Activated CD8-positive, alpha-beta T cell treated with anti-CD3 and anti-CD28 coated beads for 36 hours (primary cell): ENCODE measurements at regions not wholly inside any gene's neighbourhood (a gene's known extent, or its start where the extent isn't known, plus 50 kb on each side); places are given as distances from the start of the nearest gene placed in this dataset.

ENCODE experiments used
- ATAC-seq: fragments of 200-7000 bp; cut with Tn5 transposase; one replicate; pipeline ENCODE4 v1.10.0; 2021; ENCODE audit warnings: mild to moderate bottlenecking, moderate library complexity
- CTCF ChIA-PET: fragments of 350-600 bp; sonication (Branson Sonifier 250); formaldehyde crosslinking; loops from one replicate; lab custom pipeline; 2021; ENCODE audit warnings: antibody characterized with exemption; lab: Charles Lee
- POLR2A ChIA-PET: fragments of 350-600 bp; sonication (Branson Sonifier 250); formaldehyde crosslinking; loops from one replicate; lab custom pipeline; 2021; ENCODE audit warnings: antibody characterized with exemption; lab: Charles Lee
- DNase-seq: peaks from one replicate; pipeline ENCODE4 v3.0.0-alpha.2; 2020
- H3K27ac Mint-ChIP-seq: one replicate; pipeline ENCODE4 v1.8.0; 2021; ENCODE audit warnings: mild to moderate bottlenecking, mixed read lengths
- H3K27me3 Mint-ChIP-seq: one replicate; pipeline ENCODE4 v1.8.0; 2021; ENCODE audit warnings: mixed read lengths
- H3K36me3 Mint-ChIP-seq: one replicate; pipeline ENCODE4 v1.8.0; 2021; ENCODE audit warnings: low read depth, mixed read lengths
- H3K4me1 Mint-ChIP-seq: one replicate; pipeline ENCODE4 v1.8.0; 2021; ENCODE audit warnings: low read depth, mixed read lengths
- H3K4me3 Mint-ChIP-seq: one replicate; pipeline ENCODE4 v1.8.0; 2021; ENCODE audit warnings: mild to moderate bottlenecking, moderate library complexity, mixed read lengths
- H3K9me3 Mint-ChIP-seq: one replicate; pipeline ENCODE4 v1.8.0; 2021; ENCODE audit warnings: mixed read lengths
- CTCF ChIP-seq: fragments of 200-600 bp; IDR thresholded peaks from one replicate; pipeline ENCODE4 v1.8.0; 2022; ENCODE audit warnings: antibody characterized with exemption, mild to moderate bottlenecking
- intact Hi-C: fragments of 100-400 bp; cut with micrococcal nuclease; formaldehyde crosslinking; loops from one replicate; pipeline ENCODE4 v1.10.0; 2022

GRCh38 chr14:99331811-99332210 lies 59.8 kb upstream of the BCL11B start:
- H3K9me3 Mint-ChIP-seq: no peaks in the 10 kb centered on the region
- intact Hi-C loops: no loop called here
- H3K36me3 Mint-ChIP-seq: no peaks in the 10 kb centered on the region
- H3K4me1 Mint-ChIP-seq: no peaks in the 10 kb centered on the region
- ChIA-PET POLR2A (no interaction called here), CTCF (no interaction called here)
- no peak overlapping the region for H3K4me3 Mint-ChIP-seq
- DNase-seq: no peak
- H3K27me3 Mint-ChIP-seq: peaks cover 3% of the 10 kb centered on the region
- no peak for ATAC-seq
- no peak for TF ChIP-seq CTCF
- no peak overlapping the region for H3K27ac Mint-ChIP-seq

- ChIA-PET POLR2A (interaction anchor here (0.6 kb wide), 1 partner anchor 1606 kb away, joined by 3 read pairs; no protein-coding TSS in a partner anchor), CTCF (interaction anchor here (0.8 kb wide), 1 partner anchor 11 kb away, joined by 3 read pairs; no protein-coding TSS in a partner anchor)
- ATAC-seq: no peak
- intact Hi-C loops: no loop called here
- TF ChIP-seq CTCF: no peak
- Mint-ChIP-seq H3K4me1 (no peaks in the 10 kb centered on the region), H3K36me3 (no peaks in the 10 kb centered on the region), H3K27ac (no peak overlapping the region), H3K9me3 (no peaks in the 10 kb centered on the region), H3K27me3 (peaks cover 3% of the 10 kb centered on the region), H3K4me3 (no peak overlapping the region)
- no peak for DNase-seq
Observed at GRCh38 chr14:99330316-99331240, 58.6 kb upstream of the BCL11B start.

DNA sequence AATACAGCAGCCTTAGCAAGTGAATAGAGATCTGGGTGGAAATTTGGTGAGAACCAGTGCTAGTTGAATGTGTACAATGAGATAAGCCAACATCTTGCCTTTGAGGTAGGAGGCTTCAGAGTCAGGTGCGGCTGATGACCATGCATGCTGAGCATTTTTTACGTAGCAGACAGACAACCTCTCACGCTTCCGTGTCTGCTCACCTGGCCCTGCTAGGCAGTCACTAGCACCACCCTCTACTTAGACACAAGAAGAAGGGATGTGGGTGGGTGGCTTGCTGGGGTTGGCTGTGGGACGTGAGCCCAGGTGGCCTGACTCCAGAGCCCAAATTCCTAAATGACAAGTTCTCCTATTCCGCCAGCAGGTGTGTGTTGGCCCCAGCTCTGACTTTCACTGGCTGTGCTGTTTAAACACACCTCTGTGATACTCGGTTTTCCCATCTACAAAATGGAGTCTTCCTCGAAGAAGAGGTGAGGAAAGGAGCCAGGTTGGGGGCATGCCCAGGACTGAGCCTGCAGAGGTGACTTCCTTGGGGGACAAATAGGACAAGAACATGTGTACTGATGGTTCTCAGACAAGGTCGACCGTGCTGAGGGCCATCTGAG lies 57.8 kb upstream of the BCL11B start:
- H3K27me3 Mint-ChIP-seq: peaks cover 3% of the 10 kb centered on the region
- ChIA-PET POLR2A (interaction anchor here (0.6 kb wide), 1 partner anchor 1605 kb away, joined by 3 read pairs; no protein-coding TSS in a partner anchor), CTCF (interaction anchor here (0.8 kb wide), 1 partner anchor 10 kb away, joined by 3 read pairs; no protein-coding TSS in a partner anchor)
- no peaks in the 10 kb centered on the region for H3K4me1 Mint-ChIP-seq
- H3K9me3 Mint-ChIP-seq: no peaks in the 10 kb centered on the region
- intact Hi-C loops: loop anchor here (10.0 kb wide), 1 partner anchor 85 kb away; no protein-coding TSS in a partner anchor
- no peak for DNase-seq
- H3K27ac Mint-ChIP-seq: no peak overlapping the region
- TF ChIP-seq CTCF: no peak
- no peak for ATAC-seq
- no peak overlapping the region for H3K4me3 Mint-ChIP-seq
- no peaks in the 10 kb centered on the region for H3K36me3 Mint-ChIP-seq

GRCh38 chr14:99327458-99328250 lies 55.7 kb upstream of the BCL11B start:
- CTCF ChIA-PET: no interaction called here

More at GRCh38 chr14:99327458-99328250, 55.7 kb upstream of the BCL11B start:
- Mint-ChIP-seq H3K9me3 (no peaks in the 10 kb centered on the region), H3K27me3 (peaks cover 3% of the 10 kb centered on the region), H3K27ac (no peak overlapping the region), H3K4me3 (no peak overlapping the region), H3K36me3 (no peaks in the 10 kb centered on the region), H3K4me1 (no peaks in the 10 kb centered on the region)
- no peak for ATAC-seq
- POLR2A ChIA-PET: no interaction called here
- DNase-seq: no peak
- TF ChIP-seq CTCF: no peak
- intact Hi-C loops: loop anchor here (10.0 kb wide), 1 partner anchor 87 kb away; no protein-coding TSS in a partner anchor
